Endothelial cell of umbilical vein (primary cell): ENCODE measurements at regions not wholly inside any gene's neighbourhood (a gene's known extent, or its start where the extent isn't known, plus 50 kb on each side); places are given as distances from the start of the nearest gene placed in this dataset.

ENCODE experiments used
- BruUV-seq: library from RNA; stranded (reverse); fragments of 400-500 nt; replicated peaks from 2 replicates; lab custom pipeline; 2021; lab: Mats Ljungman, UMichigan
- CTCF ChIA-PET: fragments of 300-600, 350-600 bp; sonication (Branson Sonifier 250); formaldehyde crosslinking; loops from one replicate; lab custom pipeline; 2021; ENCODE audit warnings: antibody characterized with exemption, inconsistent platforms; lab: Charles Lee
- POLR2A ChIA-PET: fragments of 300-600, 350-600 bp; sonication (Branson Sonifier 250); formaldehyde crosslinking; loops from one replicate; lab custom pipeline; 2021; ENCODE audit warnings: antibody characterized with exemption, inconsistent platforms; lab: Charles Lee
- DNase-seq: peaks from one replicate; pipeline ENCODE4 v3.0.0-alpha.2; 2011; ENCODE audit warnings: low read depth, low spot score
- FAIRE-seq: peaks from 2 replicates; lab custom pipeline; 2011; peaks lifted over from hg19 to GRCh38; lab: Jason Lieb, UNC
- H2AFZ ChIP-seq: 2 replicates; pipeline ENCODE4 v1.6.0; 2012; ENCODE audit warnings: low read depth, low read length, control low read depth, inconsistent platforms
- H3K27ac ChIP-seq: 2 replicates; pipeline ENCODE4 v1.5.1; 2011; ENCODE audit warnings: low read depth, mild to moderate bottlenecking, control low read depth, low read length, moderate library complexity; ENCODE audit not compliant: insufficient read depth
- H3K27me3 ChIP-seq, 2 experiments: 2 replicates each; pipeline versions ENCODE4 v1.6.0 to v1.6.1; 2011; ENCODE audit warnings: low read length in 2 of 2, mixed read lengths in 1 of 2; ENCODE audit not compliant: control insufficient read depth in 2 of 2, insufficient read depth in 2 of 2
- H3K36me3 ChIP-seq, 2 experiments: 2 replicates in 1 of 2; 3 replicates in 1 of 2; pipeline ENCODE4 v1.5.1; 2011; ENCODE audit warnings: low read length in 2 of 2, mild to moderate bottlenecking in 1 of 2, moderate library complexity in 1 of 2; ENCODE audit not compliant: control insufficient read depth in 2 of 2, insufficient read depth in 2 of 2; ENCODE audit errors: extremely low read depth in 1 of 2
- H3K4me1 ChIP-seq: 3 replicates; pipeline ENCODE4 v1.5.1; 2011; ENCODE audit warnings: mild to moderate bottlenecking, low read length; ENCODE audit not compliant: control insufficient read depth, insufficient read depth; ENCODE audit errors: extremely low read depth
- H3K4me2 ChIP-seq: 2 replicates; pipeline ENCODE4 v1.6.1; 2011; ENCODE audit warnings: low read length, control low read depth, mixed read lengths; ENCODE audit not compliant: insufficient read depth
- H3K4me3 ChIP-seq, 3 experiments: fragments of 200-600 bp in 1 of 3; sonication (generic), shearing (Covaris generic) in 1 of 3; replicated peaks in 1 of 3; 2 replicates each; pipeline ENCODE4 v1.5.1; 2011 to 2016; ENCODE audit warnings: control low read depth in 3 of 3, low read length in 3 of 3, mild to moderate bottlenecking in 2 of 3, inconsistent platforms in 1 of 3, low read depth in 1 of 3, moderate library complexity in 1 of 3; ENCODE audit not compliant: insufficient read depth in 1 of 3
- H3K79me2 ChIP-seq: 2 replicates; pipeline ENCODE4 v1.6.0; 2012; ENCODE audit warnings: low read length, inconsistent platforms; ENCODE audit not compliant: control insufficient read depth, insufficient read depth
- H3K9ac ChIP-seq: replicated peaks from 2 replicates; pipeline ENCODE3; 2011; ENCODE audit warnings: low read length, control low read depth; ENCODE audit not compliant: insufficient read depth; ENCODE audit errors: extremely low read depth
- H3K9me1 ChIP-seq: replicated peaks from 3 replicates; pipeline ENCODE4 v1.6.0; 2011; ENCODE audit warnings: mild to moderate bottlenecking, low read length; ENCODE audit not compliant: control insufficient read depth, insufficient read depth; ENCODE audit errors: extremely low read depth
- H3K9me3 ChIP-seq: replicated peaks from 2 replicates; pipeline ENCODE4 v1.5.1; 2012; ENCODE audit warnings: low read length, inconsistent platforms; ENCODE audit not compliant: control insufficient read depth, insufficient read depth
- H4K20me1 ChIP-seq: replicated peaks from 2 replicates; pipeline ENCODE3; 2011; ENCODE audit warnings: mild to moderate bottlenecking, low read length; ENCODE audit not compliant: control insufficient read depth, insufficient read depth; ENCODE audit errors: extremely low read depth
- EZH2 ChIP-seq: IDR thresholded peaks from 2 replicates; pipeline ENCODE4 v1.6.1; 2012; ENCODE audit warnings: borderline replicate concordance, low read depth, mild to moderate bottlenecking, moderate library complexity, low read length, inconsistent platforms; ENCODE audit not compliant: severe bottlenecking
- FOS ChIP-seq: IDR thresholded peaks from 2 replicates; pipeline ENCODE4 v1.6.1; 2011; ENCODE audit warnings: mild to moderate bottlenecking, low read length, moderate library complexity, borderline replicate concordance; ENCODE audit not compliant: insufficient read depth
- GATA2 ChIP-seq: IDR thresholded peaks from 2 replicates; pipeline ENCODE4 v1.7.0; 2011; ENCODE audit warnings: low read depth, mild to moderate bottlenecking, moderate library complexity, mixed read lengths, low read length; ENCODE audit not compliant: insufficient read length, insufficient read depth
- JUN ChIP-seq: IDR thresholded peaks from 2 replicates; pipeline ENCODE4 v1.6.1; 2011; ENCODE audit warnings: borderline replicate concordance, low read depth; ENCODE audit not compliant: insufficient read length, insufficient read depth
- MYC ChIP-seq: IDR thresholded peaks from one replicate; pipeline ENCODE4 v1.6.1; 2011; ENCODE audit warnings: mild to moderate bottlenecking, low read depth, low read length
- POLR2A ChIP-seq: IDR thresholded peaks from 2 replicates; pipeline ENCODE4 v1.6.1; 2012; ENCODE audit warnings: low read depth, mild to moderate bottlenecking, control low read depth, low read length
- POLR2AphosphoS5 ChIP-seq: IDR thresholded peaks from 2 replicates; pipeline ENCODE4 v1.6.1; 2012; ENCODE audit warnings: low read depth, mild to moderate bottlenecking, control low read depth, low read length, moderate library complexity; ENCODE audit not compliant: insufficient read depth
- dilution Hi-C: fragments of 300-500 bp; cut with MboI; formaldehyde crosslinking; loops from one replicate; pipeline ENCODE4 v1.15.0; 2019; ENCODE audit warnings: low sequenced_read_pairs; ENCODE audit not compliant: extremely low pct_ligation_motif_present
- intact Hi-C: fragments of 100-400 bp; cut with micrococcal nuclease; formaldehyde crosslinking; loops from one replicate; pipeline ENCODE4 v1.10.0; 2022
- TF ChIP-seq, protein P1 (sequence below), 2 donors: IDR thresholded peaks; 1 replicate in 1 of 2; 2 replicates in 1 of 2; pipeline ENCODE4 v1.5.1; 2011; ENCODE audit warnings: low read length in 2 of 2, mild to moderate bottlenecking in 2 of 2, moderate library complexity in 2 of 2, control low read depth in 1 of 2, inconsistent platforms in 1 of 2, low read depth in 1 of 2; ENCODE audit not compliant: insufficient read depth in 1 of 2; ENCODE audit errors: extremely low read depth in 1 of 2
- TF ChIP-seq, protein P2 (sequence below): IDR thresholded peaks from 2 replicates; pipeline ENCODE4 v1.6.1; 2011; ENCODE audit not compliant: insufficient read depth, insufficient read length

DNA sequence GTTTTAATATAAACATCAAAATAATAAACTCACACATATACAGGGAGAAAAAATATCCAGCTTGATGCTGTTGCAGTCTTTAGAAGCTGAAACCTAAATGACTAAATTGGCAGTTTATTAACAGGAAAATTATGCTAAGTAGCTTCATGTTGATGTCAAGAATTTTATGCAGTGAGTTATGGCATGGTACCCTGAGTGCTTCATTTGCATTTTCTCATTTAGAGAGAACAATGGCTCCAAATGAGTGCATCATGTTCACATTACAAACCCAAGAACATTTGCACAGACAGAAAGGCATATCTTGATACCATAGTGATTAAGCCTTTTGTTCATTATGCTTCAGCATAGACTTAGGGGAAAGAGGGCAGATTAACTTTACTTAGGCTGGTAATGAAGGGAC lies 102.9 kb upstream of the FSTL4 start:
- TF ChIP-seq JUN (no peak), MYC (no peak), EZH2 (no peak), POLR2A (no peak), POLR2AphosphoS5 (no peak), GATA2 (no peak), FOS (no peak)
- TF ChIP-seq, protein P1, sequence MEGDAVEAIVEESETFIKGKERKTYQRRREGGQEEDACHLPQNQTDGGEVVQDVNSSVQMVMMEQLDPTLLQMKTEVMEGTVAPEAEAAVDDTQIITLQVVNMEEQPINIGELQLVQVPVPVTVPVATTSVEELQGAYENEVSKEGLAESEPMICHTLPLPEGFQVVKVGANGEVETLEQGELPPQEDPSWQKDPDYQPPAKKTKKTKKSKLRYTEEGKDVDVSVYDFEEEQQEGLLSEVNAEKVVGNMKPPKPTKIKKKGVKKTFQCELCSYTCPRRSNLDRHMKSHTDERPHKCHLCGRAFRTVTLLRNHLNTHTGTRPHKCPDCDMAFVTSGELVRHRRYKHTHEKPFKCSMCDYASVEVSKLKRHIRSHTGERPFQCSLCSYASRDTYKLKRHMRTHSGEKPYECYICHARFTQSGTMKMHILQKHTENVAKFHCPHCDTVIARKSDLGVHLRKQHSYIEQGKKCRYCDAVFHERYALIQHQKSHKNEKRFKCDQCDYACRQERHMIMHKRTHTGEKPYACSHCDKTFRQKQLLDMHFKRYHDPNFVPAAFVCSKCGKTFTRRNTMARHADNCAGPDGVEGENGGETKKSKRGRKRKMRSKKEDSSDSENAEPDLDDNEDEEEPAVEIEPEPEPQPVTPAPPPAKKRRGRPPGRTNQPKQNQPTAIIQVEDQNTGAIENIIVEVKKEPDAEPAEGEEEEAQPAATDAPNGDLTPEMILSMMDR (IDR thresholded peaks at IDR 0.05; ENCODE audit: extremely low read depth in 1 of 2, insufficient read depth in 1 of 2, low read depth in 1 of 2, low read length in 2 of 2), result no peak
- TF ChIP-seq, protein P2, sequence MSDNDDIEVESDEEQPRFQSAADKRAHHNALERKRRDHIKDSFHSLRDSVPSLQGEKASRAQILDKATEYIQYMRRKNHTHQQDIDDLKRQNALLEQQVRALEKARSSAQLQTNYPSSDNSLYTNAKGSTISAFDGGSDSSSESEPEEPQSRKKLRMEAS, result no peak
- Histone ChIP-seq H2AFZ (no peak overlapping the region), H3K79me2 (no peaks in the 10 kb centered on the region), H3K4me3 (no peak overlapping the region), H3K27me3 (peaks cover 5% of the 10 kb centered on the region in 2 experiments), H3K36me3 (no peaks in the 10 kb centered on the region), H3K27ac (no peak overlapping the region), H3K9ac (no peak overlapping the region), H3K4me1 (no peaks in the 10 kb centered on the region), H3K4me2 (no peak overlapping the region), H4K20me1 (no peaks in the 10 kb centered on the region), H3K9me1 (no peaks in the 10 kb centered on the region), H3K9me3 (no peaks in the 10 kb centered on the region)
- DNase-seq (no peak), FAIRE-seq (no peak)
- no TSS peak for BruUV-seq
- CTCF ChIA-PET, result no interaction called here
- POLR2A ChIA-PET, result no interaction called here
- dilution Hi-C loops (no loop called here), intact Hi-C loops (no loop called here)
